ENCODE measurements at regions not wholly inside any gene's neighbourhood (a gene's known extent, or its start where the extent isn't known, plus 50 kb on each side); places are given as distances from the start of the nearest gene placed in this dataset.

GRCh38 chr22:49026494-49027367 lies 800.9 kb downstream of the BRD1 start:
- no peak for DNase-seq

- DNase-seq, result no peak
Observed at GRCh38 chr22:49025791-49026493, 801.7 kb downstream of the BRD1 start.

GRCh38 chr22:49024775-49025440 lies 802.8 kb downstream of the BRD1 start:
- no peak for DNase-seq

- DNase-seq, result no peak
Observed at GRCh38 chr22:49023879-49024774, 803.5 kb downstream of the BRD1 start.

GRCh38 chr22:49023161-49023878 lies 804.4 kb downstream of the BRD1 start:
- DNase-seq, result no peak

- DNase-seq, result no peak
Observed at GRCh38 chr22:49022816-49023160, 804.9 kb downstream of the BRD1 start.

- no peak for DNase-seq
Observed at GRCh38 chr22:49021926-49022815, 805.5 kb downstream of the BRD1 start.

GRCh38 chr22:49021131-49021925 lies 806.3 kb downstream of the BRD1 start:
- no peak for DNase-seq

- no peak for DNase-seq
Observed at GRCh38 chr22:49019737-49020713, 807.6 kb downstream of the BRD1 start.

GRCh38 chr22:49018601-49019000 lies 809.1 kb downstream of the BRD1 start:
- no peak for DNase-seq

- DNase-seq, result no peak
Observed at GRCh38 chr22:49017482-49018329, 810.0 kb downstream of the BRD1 start.

GRCh38 chr22:49016909-49017481 lies 810.7 kb downstream of the BRD1 start:
- no peak for DNase-seq

GRCh38 chr22:49015993-49016908 lies 811.4 kb downstream of the BRD1 start:
- DNase-seq, result no peak

- no peak for DNase-seq
Observed at GRCh38 chr22:49015459-49015858, 812.2 kb downstream of the BRD1 start.

GRCh38 chr22:49014227-49015201 lies 813.2 kb downstream of the BRD1 start:
- DNase-seq, result peak; percentile 5

Data from activated CD4-positive, alpha-beta T cell treated with anti-CD3 and anti-CD28 coated beads for 1 hour (primary cell).